Calu3 (cell line): ENCODE measurements at regions not wholly inside any gene's neighbourhood (a gene's known extent, or its start where the extent isn't known, plus 50 kb on each side); places are given as distances from the start of the nearest gene placed in this dataset.

Experiments
- BruUV-seq: library from RNA; stranded (reverse); fragments of 400-500 nt; replicated peaks from 2 replicates; lab custom pipeline; 2021; lab: Mats Ljungman, UMichigan
- CTCF ChIA-PET: fragments of 300-600 bp; sonication (Branson Sonifier 250); formaldehyde crosslinking; loops from one replicate; lab custom pipeline; 2022; ENCODE audit warnings: antibody characterized with exemption; lab: Charles Lee
- DNase-seq: peaks from one replicate; pipeline ENCODE4 v3.0.0; 2022
- H3K27ac Mint-ChIP-seq: one replicate; pipeline ENCODE4 v1.8.0; 2022; ENCODE audit warnings: mixed read lengths; ENCODE audit not compliant: unreplicated experiment
- H3K27me3 Mint-ChIP-seq: one replicate; pipeline ENCODE4 v1.8.0; 2022; ENCODE audit warnings: mixed read lengths; ENCODE audit not compliant: unreplicated experiment
- H3K36me3 Mint-ChIP-seq: one replicate; pipeline ENCODE4 v1.8.0; 2022; ENCODE audit warnings: mild to moderate bottlenecking, moderate library complexity, mixed read lengths; ENCODE audit not compliant: insufficient read depth, unreplicated experiment
- H3K4me1 Mint-ChIP-seq: one replicate; pipeline ENCODE4 v1.8.0; 2022; ENCODE audit warnings: mild to moderate bottlenecking, low read depth, mixed read lengths; ENCODE audit not compliant: unreplicated experiment
- H3K4me3 Mint-ChIP-seq: one replicate; pipeline ENCODE4 v1.8.0; 2022; ENCODE audit warnings: mild to moderate bottlenecking, low read depth, moderate library complexity, mixed read lengths; ENCODE audit not compliant: unreplicated experiment
- H3K9me3 Mint-ChIP-seq: one replicate; pipeline ENCODE4 v1.8.0; 2022; ENCODE audit warnings: low read depth, mixed read lengths; ENCODE audit not compliant: unreplicated experiment
- intact Hi-C: fragments of 100-400 bp; cut with micrococcal nuclease; formaldehyde crosslinking; loops from one replicate; pipeline ENCODE4 v1.10.0; 2022; ENCODE audit not compliant: unreplicated experiment
- TF ChIP-seq, protein P1 (sequence below): fragments of 200-600 bp; IDR thresholded peaks from one replicate; pipeline ENCODE4 v1.8.0; 2022; ENCODE audit warnings: antibody characterized with exemption; ENCODE audit not compliant: unreplicated experiment

DNA sequence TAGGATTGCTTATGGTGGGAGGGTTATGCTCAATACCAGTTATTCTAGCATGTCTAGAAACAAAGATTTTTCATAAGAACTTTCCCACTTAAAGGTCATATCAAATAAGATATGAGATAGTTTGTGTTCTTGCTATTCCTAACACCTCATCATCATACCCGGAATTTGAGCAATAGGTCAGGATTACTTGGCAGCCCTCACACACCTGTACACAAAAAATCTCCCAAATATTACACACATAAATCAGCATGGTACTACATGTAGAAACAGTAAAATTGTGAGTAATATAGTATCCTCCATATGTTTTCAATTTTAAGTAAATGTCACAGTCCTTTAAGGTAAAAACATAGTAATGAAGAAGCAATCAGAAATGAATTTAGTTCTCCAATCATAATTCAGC lies 113.7 kb downstream of the SLC25A46 start:
- Mint-ChIP-seq H3K9me3 (peaks cover 2% of the 10 kb centered on the region), H3K27ac (no peak overlapping the region), H3K27me3 (no peaks in the 10 kb centered on the region), H3K4me1 (peaks cover 17% of the 10 kb centered on the region), H3K36me3 (no peaks in the 10 kb centered on the region), H3K4me3 (no peak overlapping the region)
- no TSS peak for BruUV-seq
- CTCF ChIA-PET: no interaction called here
- TF ChIP-seq, protein P1, sequence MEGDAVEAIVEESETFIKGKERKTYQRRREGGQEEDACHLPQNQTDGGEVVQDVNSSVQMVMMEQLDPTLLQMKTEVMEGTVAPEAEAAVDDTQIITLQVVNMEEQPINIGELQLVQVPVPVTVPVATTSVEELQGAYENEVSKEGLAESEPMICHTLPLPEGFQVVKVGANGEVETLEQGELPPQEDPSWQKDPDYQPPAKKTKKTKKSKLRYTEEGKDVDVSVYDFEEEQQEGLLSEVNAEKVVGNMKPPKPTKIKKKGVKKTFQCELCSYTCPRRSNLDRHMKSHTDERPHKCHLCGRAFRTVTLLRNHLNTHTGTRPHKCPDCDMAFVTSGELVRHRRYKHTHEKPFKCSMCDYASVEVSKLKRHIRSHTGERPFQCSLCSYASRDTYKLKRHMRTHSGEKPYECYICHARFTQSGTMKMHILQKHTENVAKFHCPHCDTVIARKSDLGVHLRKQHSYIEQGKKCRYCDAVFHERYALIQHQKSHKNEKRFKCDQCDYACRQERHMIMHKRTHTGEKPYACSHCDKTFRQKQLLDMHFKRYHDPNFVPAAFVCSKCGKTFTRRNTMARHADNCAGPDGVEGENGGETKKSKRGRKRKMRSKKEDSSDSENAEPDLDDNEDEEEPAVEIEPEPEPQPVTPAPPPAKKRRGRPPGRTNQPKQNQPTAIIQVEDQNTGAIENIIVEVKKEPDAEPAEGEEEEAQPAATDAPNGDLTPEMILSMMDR: no peak
- no peak for DNase-seq
- intact Hi-C loops: no loop called here

- BruUV-seq: no TSS peak
These were observed 114.5 kb downstream of the SLC25A46 start for GRCh38 chr5:110853267-110853666.

GRCh38 chr5:110854200-110854599 lies 115.4 kb downstream of the SLC25A46 start:
- Mint-ChIP-seq H3K27me3 (no peaks in the 10 kb centered on the region), H3K27ac (no peak overlapping the region), H3K9me3 (peaks cover 2% of the 10 kb centered on the region), H3K4me3 (no peak overlapping the region), H3K36me3 (no peaks in the 10 kb centered on the region), H3K4me1 (peaks cover 17% of the 10 kb centered on the region)
- DNase-seq: no peak
- CTCF ChIA-PET: interaction anchor here (0.7 kb wide), 1 partner anchor 56 kb away, joined by 3 read pairs; no protein-coding TSS in a partner anchor
- BruUV-seq: no TSS peak
- TF ChIP-seq, protein P1: no peak
- intact Hi-C loops: no loop called here

More at GRCh38 chr5:110853267-110853666, 114.5 kb downstream of the SLC25A46 start:
- CTCF ChIA-PET: interaction anchor here (0.7 kb wide), 1 partner anchor 66 kb away, joined by 3 read pairs; no protein-coding TSS in a partner anchor
- H3K9me3 Mint-ChIP-seq: peaks cover 2% of the 10 kb centered on the region
- peaks cover 17% of the 10 kb centered on the region for H3K4me1 Mint-ChIP-seq
- H3K4me3 Mint-ChIP-seq: no peak overlapping the region
- TF ChIP-seq, protein P1: no peak
- H3K36me3 Mint-ChIP-seq: no peaks in the 10 kb centered on the region
- intact Hi-C loops: no loop called here
- H3K27me3 Mint-ChIP-seq: no peaks in the 10 kb centered on the region
- H3K27ac Mint-ChIP-seq: peak overlapping the region; percentile 10
- DNase-seq: no peak

DNA sequence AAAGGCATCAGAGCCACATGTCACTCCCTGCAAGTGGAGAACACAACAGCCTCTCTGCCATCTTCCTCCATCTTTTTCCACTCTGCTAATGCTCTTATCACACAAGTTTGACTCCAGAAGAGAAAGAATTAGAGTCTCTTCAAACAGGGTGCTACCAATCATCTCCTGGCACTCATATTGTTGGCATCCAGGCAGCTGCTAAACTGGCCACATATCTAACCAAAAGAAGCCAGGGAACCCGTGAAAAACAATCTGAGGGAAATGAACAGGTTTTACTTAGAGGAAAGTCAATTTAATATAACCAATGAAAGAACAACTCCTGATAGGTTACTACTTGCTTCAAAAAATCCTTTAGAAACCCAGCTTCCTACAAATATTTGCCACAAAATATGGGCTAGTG lies 117.2 kb downstream of the SLC25A46 start:
- CTCF ChIA-PET: no interaction called here
- intact Hi-C loops: no loop called here
- Mint-ChIP-seq H3K27ac (no peak overlapping the region), H3K36me3 (no peaks in the 10 kb centered on the region), H3K9me3 (no peaks in the 10 kb centered on the region), H3K4me1 (peaks cover 17% of the 10 kb centered on the region), H3K27me3 (no peaks in the 10 kb centered on the region), H3K4me3 (no peak overlapping the region)
- TF ChIP-seq, protein P1: no peak
- DNase-seq: no peak
- BruUV-seq: no TSS peak
